HEK293 (cell line): ENCODE measurements at regions not wholly inside any gene's neighbourhood (a gene's known extent, or its start where the extent isn't known, plus 50 kb on each side); places are given as distances from the start of the nearest gene placed in this dataset.
"Not testable (repeated sequence)": the region's sequence is repeated elsewhere in the genome, so short reads cannot be mapped to it uniquely, and the experiment has no call there.

ENCODE experiments used
- TCF7L2 ChIP-seq: IDR thresholded peaks from 2 replicates; pipeline ENCODE4 v1.6.1; 2011; ENCODE audit warnings: low read depth, mild to moderate bottlenecking, inconsistent platforms, low read length, moderate library complexity, borderline replicate concordance
- WT1 ChIP-seq: fragments of 450-650 bp; formaldehyde crosslinking; IDR thresholded peaks from 2 replicates; pipeline ENCODE4 v1.5.1; 2016; ENCODE audit warnings: missing biosample characterization, missing genetic modification characterization
- ZNF112 ChIP-seq: fragments of 450-650 bp; formaldehyde crosslinking; IDR thresholded peaks from 2 replicates; pipeline ENCODE4 v1.5.0; 2017; ENCODE audit warnings: missing biosample characterization, missing genetic modification characterization
- ZNF549 ChIP-seq: fragments of 450-650 bp; IDR thresholded peaks from 2 replicates; pipeline ENCODE4 v1.5.1; 2018; ENCODE audit warnings: missing biosample characterization, missing genetic modification characterization, mild to moderate bottlenecking, inconsistent platforms, moderate library complexity
- ZNF707 ChIP-seq: fragments of 450-650 bp; formaldehyde crosslinking; IDR thresholded peaks from 2 replicates; pipeline ENCODE4 v1.5.1; 2016; ENCODE audit warnings: missing biosample characterization, missing genetic modification characterization
- ZNF830 ChIP-seq: fragments of 450-650 bp; IDR thresholded peaks from 2 replicates; pipeline ENCODE4 v1.5.0; 2018; ENCODE audit warnings: missing biosample characterization, missing genetic modification characterization, low read depth, mild to moderate bottlenecking, moderate library complexity
- TF ChIP-seq, protein P1 (sequence below): fragments of 450-650 bp; formaldehyde crosslinking; IDR thresholded peaks from 2 replicates; pipeline ENCODE4 v1.5.1; 2016; ENCODE audit warnings: missing biosample characterization, missing genetic modification characterization
- TF ChIP-seq, protein P2 (sequence below): fragments of 450-650 bp; formaldehyde crosslinking; IDR thresholded peaks from 2 replicates; pipeline ENCODE4 v1.5.1; 2016; ENCODE audit warnings: missing biosample characterization, missing genetic modification characterization
- TF ChIP-seq, protein P3 (sequence below): fragments of 450-650 bp; formaldehyde crosslinking; IDR thresholded peaks from 2 replicates; pipeline ENCODE4 v1.5.1; 2016; ENCODE audit warnings: missing biosample characterization, missing genetic modification characterization
- TF ChIP-seq, protein P4 (sequence below): fragments of 450-650 bp; formaldehyde crosslinking; IDR thresholded peaks from 2 replicates; pipeline ENCODE4 v1.5.1; 2016; ENCODE audit warnings: missing biosample characterization, missing genetic modification characterization
- TF ChIP-seq, protein P5 (sequence below): fragments of 450-650 bp; formaldehyde crosslinking; IDR thresholded peaks from 2 replicates; pipeline ENCODE4 v1.5.1; 2017; ENCODE audit warnings: missing biosample characterization, missing genetic modification characterization

DNA sequence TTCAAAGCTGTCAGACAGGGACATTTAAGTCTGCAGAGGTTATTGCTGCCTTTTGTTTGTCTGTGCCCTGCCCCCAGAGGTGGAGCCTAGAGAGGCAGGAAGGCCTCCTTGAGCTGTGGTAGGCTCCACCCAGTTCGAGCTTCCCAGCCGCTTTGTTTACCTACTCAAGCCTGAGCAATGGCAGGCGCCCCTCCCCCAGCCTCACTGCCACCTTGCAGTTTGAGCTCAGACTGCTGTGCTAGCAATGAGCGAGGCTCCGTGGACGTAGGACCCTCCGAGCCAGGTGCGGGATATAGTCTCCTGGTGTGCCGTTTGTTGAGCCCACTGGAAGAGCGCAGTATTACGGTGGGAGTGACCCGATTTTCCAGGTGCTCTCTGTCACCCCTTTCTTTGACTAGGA lies 1193.9 kb downstream of the FAM181B start:
- TF ChIP-seq, protein P1, sequence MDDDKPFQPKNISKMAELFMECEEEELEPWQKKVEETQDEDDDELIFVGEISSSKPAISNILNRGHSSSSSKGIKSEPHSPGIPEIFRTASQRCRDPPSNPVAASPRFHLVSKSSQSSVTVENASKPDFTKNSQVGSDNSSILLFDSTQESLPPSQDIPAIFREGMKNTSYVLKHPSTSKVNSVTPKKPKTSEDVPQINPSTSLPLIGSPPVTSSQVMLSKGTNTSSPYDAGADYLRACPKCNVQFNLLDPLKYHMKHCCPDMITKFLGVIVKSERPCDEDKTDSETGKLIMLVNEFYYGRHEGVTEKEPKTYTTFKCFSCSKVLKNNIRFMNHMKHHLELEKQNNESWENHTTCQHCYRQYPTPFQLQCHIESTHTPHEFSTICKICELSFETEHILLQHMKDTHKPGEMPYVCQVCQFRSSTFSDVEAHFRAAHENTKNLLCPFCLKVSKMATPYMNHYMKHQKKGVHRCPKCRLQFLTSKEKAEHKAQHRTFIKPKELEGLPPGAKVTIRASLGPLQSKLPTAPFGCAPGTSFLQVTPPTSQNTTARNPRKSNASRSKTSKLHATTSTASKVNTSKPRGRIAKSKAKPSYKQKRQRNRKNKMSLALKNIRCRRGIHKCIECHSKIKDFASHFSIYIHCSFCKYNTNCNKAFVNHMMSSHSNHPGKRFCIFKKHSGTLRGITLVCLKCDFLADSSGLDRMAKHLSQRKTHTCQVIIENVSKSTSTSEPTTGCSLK = not testable (repeated sequence)
- TF ChIP-seq ZNF112 (tag by site-specific recombination); ZNF549 (tag by site-specific recombination); ZNF830; TCF7L2; ZNF707; WT1 (tag by site-specific recombination): not testable (repeated sequence)
- TF ChIP-seq, protein P2, sequence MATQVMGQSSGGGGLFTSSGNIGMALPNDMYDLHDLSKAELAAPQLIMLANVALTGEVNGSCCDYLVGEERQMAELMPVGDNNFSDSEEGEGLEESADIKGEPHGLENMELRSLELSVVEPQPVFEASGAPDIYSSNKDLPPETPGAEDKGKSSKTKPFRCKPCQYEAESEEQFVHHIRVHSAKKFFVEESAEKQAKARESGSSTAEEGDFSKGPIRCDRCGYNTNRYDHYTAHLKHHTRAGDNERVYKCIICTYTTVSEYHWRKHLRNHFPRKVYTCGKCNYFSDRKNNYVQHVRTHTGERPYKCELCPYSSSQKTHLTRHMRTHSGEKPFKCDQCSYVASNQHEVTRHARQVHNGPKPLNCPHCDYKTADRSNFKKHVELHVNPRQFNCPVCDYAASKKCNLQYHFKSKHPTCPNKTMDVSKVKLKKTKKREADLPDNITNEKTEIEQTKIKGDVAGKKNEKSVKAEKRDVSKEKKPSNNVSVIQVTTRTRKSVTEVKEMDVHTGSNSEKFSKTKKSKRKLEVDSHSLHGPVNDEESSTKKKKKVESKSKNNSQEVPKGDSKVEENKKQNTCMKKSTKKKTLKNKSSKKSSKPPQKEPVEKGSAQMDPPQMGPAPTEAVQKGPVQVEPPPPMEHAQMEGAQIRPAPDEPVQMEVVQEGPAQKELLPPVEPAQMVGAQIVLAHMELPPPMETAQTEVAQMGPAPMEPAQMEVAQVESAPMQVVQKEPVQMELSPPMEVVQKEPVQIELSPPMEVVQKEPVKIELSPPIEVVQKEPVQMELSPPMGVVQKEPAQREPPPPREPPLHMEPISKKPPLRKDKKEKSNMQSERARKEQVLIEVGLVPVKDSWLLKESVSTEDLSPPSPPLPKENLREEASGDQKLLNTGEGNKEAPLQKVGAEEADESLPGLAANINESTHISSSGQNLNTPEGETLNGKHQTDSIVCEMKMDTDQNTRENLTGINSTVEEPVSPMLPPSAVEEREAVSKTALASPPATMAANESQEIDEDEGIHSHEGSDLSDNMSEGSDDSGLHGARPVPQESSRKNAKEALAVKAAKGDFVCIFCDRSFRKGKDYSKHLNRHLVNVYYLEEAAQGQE = not testable (repeated sequence)
- TF ChIP-seq, protein P3, sequence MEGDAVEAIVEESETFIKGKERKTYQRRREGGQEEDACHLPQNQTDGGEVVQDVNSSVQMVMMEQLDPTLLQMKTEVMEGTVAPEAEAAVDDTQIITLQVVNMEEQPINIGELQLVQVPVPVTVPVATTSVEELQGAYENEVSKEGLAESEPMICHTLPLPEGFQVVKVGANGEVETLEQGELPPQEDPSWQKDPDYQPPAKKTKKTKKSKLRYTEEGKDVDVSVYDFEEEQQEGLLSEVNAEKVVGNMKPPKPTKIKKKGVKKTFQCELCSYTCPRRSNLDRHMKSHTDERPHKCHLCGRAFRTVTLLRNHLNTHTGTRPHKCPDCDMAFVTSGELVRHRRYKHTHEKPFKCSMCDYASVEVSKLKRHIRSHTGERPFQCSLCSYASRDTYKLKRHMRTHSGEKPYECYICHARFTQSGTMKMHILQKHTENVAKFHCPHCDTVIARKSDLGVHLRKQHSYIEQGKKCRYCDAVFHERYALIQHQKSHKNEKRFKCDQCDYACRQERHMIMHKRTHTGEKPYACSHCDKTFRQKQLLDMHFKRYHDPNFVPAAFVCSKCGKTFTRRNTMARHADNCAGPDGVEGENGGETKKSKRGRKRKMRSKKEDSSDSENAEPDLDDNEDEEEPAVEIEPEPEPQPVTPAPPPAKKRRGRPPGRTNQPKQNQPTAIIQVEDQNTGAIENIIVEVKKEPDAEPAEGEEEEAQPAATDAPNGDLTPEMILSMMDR (tag by site-specific recombination) = not testable (repeated sequence)
- TF ChIP-seq, protein P4, sequence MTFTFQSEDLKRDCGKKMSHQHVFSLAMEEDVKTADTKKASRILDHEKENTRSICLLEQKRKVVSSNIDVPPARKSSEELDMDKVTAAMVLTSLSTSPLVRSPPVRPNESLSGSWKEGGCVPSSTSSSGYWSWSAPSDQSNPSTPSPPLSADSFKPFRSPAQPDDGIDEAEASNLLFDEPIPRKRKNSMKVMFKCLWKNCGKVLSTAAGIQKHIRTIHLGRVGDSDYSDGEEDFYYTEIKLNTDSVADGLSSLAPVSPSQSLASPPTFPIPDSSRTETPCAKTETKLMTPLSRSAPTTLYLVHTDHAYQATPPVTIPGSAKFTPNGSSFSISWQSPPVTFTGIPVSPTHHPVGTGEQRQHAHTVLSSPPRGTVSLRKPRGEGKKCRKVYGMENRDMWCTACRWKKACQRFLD (tag by site-specific recombination) = not testable (repeated sequence)
- TF ChIP-seq, protein P5, sequence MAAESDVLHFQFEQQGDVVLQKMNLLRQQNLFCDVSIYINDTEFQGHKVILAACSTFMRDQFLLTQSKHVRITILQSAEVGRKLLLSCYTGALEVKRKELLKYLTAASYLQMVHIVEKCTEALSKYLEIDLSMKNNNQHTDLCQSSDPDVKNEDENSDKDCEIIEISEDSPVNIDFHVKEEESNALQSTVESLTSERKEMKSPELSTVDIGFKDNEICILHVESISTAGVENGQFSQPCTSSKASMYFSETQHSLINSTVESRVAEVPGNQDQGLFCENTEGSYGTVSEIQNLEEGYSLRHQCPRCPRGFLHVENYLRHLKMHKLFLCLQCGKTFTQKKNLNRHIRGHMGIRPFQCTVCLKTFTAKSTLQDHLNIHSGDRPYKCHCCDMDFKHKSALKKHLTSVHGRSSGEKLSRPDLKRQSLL (tag by site-specific recombination) = not testable (repeated sequence)
